ENCODE measurements at regions not wholly inside any gene's neighbourhood (a gene's known extent, or its start where the extent isn't known, plus 50 kb on each side); places are given as distances from the start of the nearest gene placed in this dataset.

- TF ChIP-seq, protein P1, sequence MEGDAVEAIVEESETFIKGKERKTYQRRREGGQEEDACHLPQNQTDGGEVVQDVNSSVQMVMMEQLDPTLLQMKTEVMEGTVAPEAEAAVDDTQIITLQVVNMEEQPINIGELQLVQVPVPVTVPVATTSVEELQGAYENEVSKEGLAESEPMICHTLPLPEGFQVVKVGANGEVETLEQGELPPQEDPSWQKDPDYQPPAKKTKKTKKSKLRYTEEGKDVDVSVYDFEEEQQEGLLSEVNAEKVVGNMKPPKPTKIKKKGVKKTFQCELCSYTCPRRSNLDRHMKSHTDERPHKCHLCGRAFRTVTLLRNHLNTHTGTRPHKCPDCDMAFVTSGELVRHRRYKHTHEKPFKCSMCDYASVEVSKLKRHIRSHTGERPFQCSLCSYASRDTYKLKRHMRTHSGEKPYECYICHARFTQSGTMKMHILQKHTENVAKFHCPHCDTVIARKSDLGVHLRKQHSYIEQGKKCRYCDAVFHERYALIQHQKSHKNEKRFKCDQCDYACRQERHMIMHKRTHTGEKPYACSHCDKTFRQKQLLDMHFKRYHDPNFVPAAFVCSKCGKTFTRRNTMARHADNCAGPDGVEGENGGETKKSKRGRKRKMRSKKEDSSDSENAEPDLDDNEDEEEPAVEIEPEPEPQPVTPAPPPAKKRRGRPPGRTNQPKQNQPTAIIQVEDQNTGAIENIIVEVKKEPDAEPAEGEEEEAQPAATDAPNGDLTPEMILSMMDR (IDR thresholded peaks at IDR 0.05; ENCODE audit: low read length) = no peak
- no peak for TF ChIP-seq EZH2 (IDR thresholded peaks at IDR 0.05; ENCODE audit: borderline replicate concordance, low read length)
Measured at GRCh38 chr1:188261849-188262248, 1433.1 kb downstream of the PLA2G4A start.
